ENCODE measurements at regions not wholly inside any gene's neighbourhood (a gene's known extent, or its start where the extent isn't known, plus 50 kb on each side); places are given as distances from the start of the nearest gene placed in this dataset.
"Not testable (repeated sequence)": the region's sequence is repeated elsewhere in the genome, so short reads cannot be mapped to it uniquely, and the experiment has no call there.

DNA sequence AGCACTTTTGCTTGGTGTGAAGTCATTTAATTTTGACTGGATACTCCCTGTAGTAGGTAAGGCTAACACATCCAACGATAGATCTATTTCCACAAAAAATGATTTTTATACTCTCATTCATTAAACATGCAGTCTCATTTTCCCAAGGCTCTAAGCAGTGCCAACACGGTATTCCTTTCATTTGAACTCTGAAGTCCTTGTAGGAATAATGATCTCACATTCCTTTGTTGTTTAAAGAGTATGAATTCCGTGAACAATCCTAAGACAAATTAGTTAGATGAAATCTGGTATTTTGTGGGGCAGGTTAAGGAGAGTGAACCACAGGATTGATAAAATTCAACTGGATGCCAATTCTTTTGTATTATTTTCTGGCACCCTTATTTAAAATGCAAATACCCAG, 66.6 kb downstream of the LACC1 start:
- Histone ChIP-seq H3K36me3 (no peaks in the 10 kb centered on the region), H3K27ac (no peak overlapping the region), H3K27me3 (no peaks in the 10 kb centered on the region), H3K4me3 (no peak overlapping the region), H3K4me1 (no peaks in the 10 kb centered on the region), H3K9me3 (peaks cover 0 to 8% (median under 1%) of the 10 kb centered on the region in 4 donors)
- intact Hi-C loops (cut with DNase I), result no loop called here
- TF ChIP-seq POLR2A (IDR thresholded peaks at IDR 0.05), result no peak
- TF ChIP-seq, protein P1, sequence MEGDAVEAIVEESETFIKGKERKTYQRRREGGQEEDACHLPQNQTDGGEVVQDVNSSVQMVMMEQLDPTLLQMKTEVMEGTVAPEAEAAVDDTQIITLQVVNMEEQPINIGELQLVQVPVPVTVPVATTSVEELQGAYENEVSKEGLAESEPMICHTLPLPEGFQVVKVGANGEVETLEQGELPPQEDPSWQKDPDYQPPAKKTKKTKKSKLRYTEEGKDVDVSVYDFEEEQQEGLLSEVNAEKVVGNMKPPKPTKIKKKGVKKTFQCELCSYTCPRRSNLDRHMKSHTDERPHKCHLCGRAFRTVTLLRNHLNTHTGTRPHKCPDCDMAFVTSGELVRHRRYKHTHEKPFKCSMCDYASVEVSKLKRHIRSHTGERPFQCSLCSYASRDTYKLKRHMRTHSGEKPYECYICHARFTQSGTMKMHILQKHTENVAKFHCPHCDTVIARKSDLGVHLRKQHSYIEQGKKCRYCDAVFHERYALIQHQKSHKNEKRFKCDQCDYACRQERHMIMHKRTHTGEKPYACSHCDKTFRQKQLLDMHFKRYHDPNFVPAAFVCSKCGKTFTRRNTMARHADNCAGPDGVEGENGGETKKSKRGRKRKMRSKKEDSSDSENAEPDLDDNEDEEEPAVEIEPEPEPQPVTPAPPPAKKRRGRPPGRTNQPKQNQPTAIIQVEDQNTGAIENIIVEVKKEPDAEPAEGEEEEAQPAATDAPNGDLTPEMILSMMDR (IDR thresholded peaks at IDR 0.05), result no peak
- TF ChIP-seq POLR2AphosphoS5 (IDR thresholded peaks at IDR 0.05), result no peak
- TF ChIP-seq EP300 (IDR thresholded peaks at IDR 0.05), result no peak
- WGBS, 2 donors, result 88 to 90% methylated on average over 3 of the region's 3 CpGs
- DNase-seq, result no peak

DNA sequence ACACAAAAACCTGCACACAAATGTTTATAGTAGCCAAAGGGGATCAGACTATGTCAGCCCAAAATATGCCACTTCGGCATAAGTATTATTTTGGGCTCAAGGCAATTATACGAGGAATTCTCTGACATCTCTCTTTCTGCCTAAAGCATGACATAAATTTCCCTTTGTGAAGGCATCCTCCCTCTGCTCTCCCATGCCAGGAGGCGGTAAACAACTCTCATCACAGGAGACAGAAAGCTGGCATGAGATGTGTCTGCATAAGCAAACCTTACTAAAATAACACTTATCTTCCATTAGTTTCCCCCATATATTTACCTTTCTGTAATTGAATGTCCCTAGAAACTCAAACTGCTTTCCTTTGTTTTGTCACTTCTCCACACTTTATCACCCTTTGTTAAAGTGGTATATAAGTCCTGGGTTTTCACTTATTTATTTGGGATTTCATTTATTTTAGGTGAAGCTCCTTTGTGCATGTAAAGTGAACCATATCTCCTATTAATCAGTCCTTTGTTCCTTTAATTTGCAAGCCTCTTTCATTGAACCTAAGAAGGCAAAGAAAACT, 68.3 kb downstream of the LACC1 start:
- no peak overlapping the region for H3K27ac ChIP-seq
- peaks cover 0 to 8% (median under 1%) of the 10 kb centered on the region in 4 donors for H3K9me3 ChIP-seq
- intact Hi-C loops (cut with DNase I), result no loop called here
- H3K27me3 ChIP-seq, result no peaks in the 10 kb centered on the region
- no peaks in the 10 kb centered on the region for H3K36me3 ChIP-seq
- 95 to 96% methylated on average over 3 of the region's 3 CpGs for WGBS, 2 donors
- DNase-seq, result no peak
- no peak for TF ChIP-seq EP300 (IDR thresholded peaks at IDR 0.05)
- TF ChIP-seq, protein P1 (IDR thresholded peaks at IDR 0.05), result no peak
- no peak for TF ChIP-seq POLR2A (IDR thresholded peaks at IDR 0.05)
- no peak for TF ChIP-seq POLR2AphosphoS5 (IDR thresholded peaks at IDR 0.05)
- H3K4me3 ChIP-seq, result no peak overlapping the region
- no peaks in the 10 kb centered on the region for H3K4me1 ChIP-seq

DNA sequence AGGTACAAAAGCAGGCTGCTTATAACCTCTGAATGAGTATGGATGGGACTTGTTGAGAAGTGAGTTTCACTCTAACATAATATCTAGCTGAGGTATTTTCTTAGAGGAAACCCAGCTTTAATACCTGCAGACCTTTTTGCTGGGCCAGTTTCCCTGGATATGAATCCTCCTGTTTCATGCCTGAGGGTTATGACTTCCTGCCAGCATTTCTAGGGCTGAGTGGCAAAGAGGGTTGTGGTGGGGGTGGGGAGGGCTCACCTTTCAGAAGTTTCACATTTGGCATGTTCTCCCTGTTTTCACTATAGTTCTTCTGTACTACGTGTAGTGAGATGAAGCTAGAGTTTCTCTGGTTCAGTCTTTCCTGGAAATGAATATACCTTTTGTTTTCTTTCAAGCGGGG, 73.7 kb downstream of the LACC1 start:
- no peak for TF ChIP-seq POLR2AphosphoS5 (IDR thresholded peaks at IDR 0.05)
- no peak for TF ChIP-seq EP300 (IDR thresholded peaks at IDR 0.05)
- TF ChIP-seq POLR2A (IDR thresholded peaks at IDR 0.05), result no peak
- TF ChIP-seq, protein P1 (IDR thresholded peaks at IDR 0.05), result no peak
- Histone ChIP-seq H3K36me3 (no peaks in the 10 kb centered on the region), H3K27ac (no peak overlapping the region), H3K4me3 (no peak overlapping the region), H3K4me1 (no peaks in the 10 kb centered on the region), H3K9me3 (peaks cover 0 to 3% (median 0%) of the 10 kb centered on the region in 4 donors), H3K27me3 (peaks cover 0 to 2% (median 0%) of the 10 kb centered on the region in 3 donors)
- WGBS, 2 donors, result 76 to 84% methylated on average over 2 of the region's 2 CpGs
- DNase-seq, result no peak
- intact Hi-C loops (cut with DNase I), result no loop called here

DNA sequence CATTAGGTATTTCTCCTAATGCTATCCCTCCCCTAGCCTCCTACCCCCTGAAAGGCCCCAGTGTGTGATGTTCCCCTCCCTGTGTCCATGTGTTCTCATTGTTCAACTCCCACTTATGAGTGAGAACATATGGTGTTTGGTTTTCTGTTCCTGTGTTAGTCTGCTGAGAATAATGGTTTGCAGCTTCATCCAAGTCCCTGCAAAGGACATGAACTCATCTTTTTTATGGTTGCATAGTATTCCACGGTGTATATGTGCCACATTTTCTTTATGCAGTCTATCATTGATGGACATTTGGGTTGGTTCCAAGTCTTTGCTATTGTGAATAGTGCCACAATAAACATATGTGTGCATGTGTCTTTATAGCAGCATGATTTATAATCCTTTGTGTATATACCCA, 77.3 kb downstream of the LACC1 start:
- H3K4me3 ChIP-seq; intact Hi-C loops (cut with DNase I); H3K27me3 ChIP-seq; H3K27ac ChIP-seq; H3K4me1 ChIP-seq; H3K36me3 ChIP-seq; H3K9me3 ChIP-seq; DNase-seq: not testable (repeated sequence)
- WGBS, 2 donors, result 90 to 95% methylated on average over 1 of the region's 1 CpG

DNA sequence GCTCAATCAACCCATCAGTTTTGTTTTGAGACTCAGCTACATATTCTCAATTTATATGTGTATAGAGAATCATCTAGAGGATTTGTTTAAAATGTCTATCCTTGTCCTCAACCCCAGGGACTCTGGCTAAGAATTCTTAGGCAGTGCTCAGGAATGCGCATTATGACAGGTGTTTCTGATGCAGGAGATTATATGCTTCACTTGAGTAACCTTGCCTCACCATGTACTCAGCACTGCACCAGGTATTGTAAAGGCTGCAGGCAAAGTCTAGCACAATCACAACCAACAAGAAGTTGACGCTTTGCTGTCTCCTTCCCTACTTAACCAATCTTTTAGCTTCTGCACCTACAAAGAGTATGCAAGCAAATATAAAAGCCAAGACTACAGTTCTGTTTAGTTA, 79.6 kb downstream of the LACC1 start:
- Histone ChIP-seq H3K4me3 (no peak overlapping the region), H3K27me3 (peaks cover 0 to 4% (median 0%) of the 10 kb centered on the region in 3 donors), H3K27ac (no peak overlapping the region), H3K4me1 (no peaks in the 10 kb centered on the region), H3K36me3 (no peaks in the 10 kb centered on the region), H3K9me3 (no peaks in the 10 kb centered on the region)
- DNase-seq, result no peak
- intact Hi-C loops (cut with DNase I), result no loop called here
- 96 to 97% methylated on average over 2 of the region's 2 CpGs for WGBS, 2 donors
- TF ChIP-seq, protein P1 (IDR thresholded peaks at IDR 0.05), result no peak
- TF ChIP-seq EP300 (IDR thresholded peaks at IDR 0.05), result no peak
- TF ChIP-seq POLR2A (IDR thresholded peaks at IDR 0.05), result no peak
- no peak for TF ChIP-seq POLR2AphosphoS5 (IDR thresholded peaks at IDR 0.05)

Data from sigmoid colon (tissue), 6 donors.